ENCODE measurements at regions not wholly inside any gene's neighbourhood (a gene's known extent, or its start where the extent isn't known, plus 50 kb on each side); places are given as distances from the start of the nearest gene placed in this dataset.
"Not testable (repeated sequence)": the region's sequence is repeated elsewhere in the genome, so short reads cannot be mapped to it uniquely, and the experiment has no call there.

DNA sequence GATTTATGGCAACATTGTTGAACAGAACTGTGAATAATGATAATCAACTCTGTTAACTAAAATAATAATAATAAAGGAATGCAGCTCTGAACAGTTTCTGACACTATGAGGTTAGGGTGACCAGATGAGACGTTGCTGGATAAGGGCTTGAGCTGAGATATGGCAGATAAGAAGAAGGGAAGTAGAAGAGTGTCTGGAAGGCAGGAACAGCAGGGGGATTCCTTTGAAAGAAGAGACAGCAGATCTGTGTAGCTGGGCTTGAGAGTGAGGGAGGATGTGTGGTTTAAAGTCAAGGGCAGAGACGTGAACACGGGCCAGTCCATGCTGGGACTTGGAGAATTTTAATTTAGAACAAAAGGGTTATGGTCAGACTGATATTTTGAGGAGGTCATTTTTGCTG, 273.1 kb upstream of the SLC14A2 start:
- no peak for DNase-seq (ENCODE audit: low read depth in 2 of 2)

DNA sequence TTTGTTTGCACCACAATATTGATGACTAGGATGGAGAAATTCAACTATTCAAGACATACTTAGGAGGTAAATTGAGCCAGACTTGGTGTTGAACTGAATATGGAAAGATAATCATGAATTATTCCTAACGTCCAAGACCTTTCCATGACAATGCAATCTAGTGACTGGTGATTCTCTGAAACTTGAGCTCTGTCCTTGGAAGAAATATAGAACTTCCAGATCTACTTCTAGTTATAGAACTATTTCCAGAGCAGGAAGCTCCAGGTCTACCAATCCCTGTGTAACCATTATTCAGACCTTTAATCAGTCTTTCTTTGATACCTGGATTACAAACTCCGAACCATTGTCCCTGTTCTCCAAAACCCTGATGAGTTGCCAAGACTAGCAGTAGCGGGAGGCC, 272.6 kb upstream of the SLC14A2 start:
- DNase-seq (ENCODE audit: low read depth in 2 of 2), result no peak

DNA sequence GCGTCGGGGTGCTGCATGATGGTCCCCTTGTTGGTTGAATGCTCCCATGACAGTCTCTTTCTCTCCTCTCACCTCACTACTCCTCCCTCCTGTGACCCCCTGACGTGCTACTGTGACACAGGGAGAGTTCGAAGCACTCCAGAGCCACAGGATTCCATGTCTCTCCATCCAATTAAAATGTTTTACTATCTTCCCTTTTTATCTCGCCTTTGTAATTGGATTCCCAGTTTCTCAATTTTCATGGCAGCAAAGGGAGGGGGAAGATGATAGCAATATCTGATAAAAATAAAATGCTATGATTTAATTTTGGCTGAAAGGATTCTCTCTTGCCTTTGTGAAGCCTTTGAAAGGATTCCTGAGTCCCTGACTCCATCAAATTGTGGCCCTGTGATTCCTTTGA, 271.9 kb upstream of the SLC14A2 start:
- DNase-seq (ENCODE audit: low read depth in 2 of 2), result no peak

DNA sequence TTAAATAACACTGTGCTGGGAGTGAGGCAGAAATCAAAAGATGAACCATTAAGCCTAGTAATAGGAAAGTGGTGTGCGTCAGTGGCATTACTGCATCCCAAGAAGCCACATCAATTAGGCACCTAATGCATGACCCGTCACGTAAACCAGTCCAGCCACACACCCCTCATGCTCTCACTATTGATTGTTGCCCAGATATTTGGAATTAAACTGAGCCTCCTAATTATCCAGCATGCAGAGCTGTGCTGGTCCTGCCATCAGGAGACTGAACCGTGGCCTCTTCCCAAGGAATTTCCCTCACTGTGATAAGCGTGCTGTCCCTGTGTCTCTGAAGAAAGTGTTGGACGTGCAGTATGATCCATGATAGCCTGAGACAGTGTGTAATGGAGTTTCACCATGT, 270.6 kb upstream of the SLC14A2 start:
- not testable (repeated sequence) for DNase-seq (ENCODE audit: low read depth in 2 of 2)

DNA sequence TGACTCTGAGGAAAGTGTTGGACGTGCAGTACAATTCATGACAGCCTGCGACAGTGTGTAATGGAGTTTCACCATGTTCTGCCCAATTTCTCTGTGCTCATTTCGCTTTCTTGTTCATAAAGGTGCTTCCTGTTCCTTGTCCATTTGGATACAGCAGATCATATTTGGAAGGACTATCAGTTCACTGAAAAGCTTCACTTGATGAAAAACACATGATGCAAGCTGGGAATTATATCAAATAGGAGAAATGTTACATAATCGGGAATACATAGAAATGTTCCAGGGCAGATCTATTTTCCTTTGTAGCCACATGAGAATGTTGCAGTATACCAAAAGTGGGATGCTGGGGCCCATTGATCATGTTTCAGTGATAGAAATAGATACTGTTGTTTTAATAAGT, 266.3 kb upstream of the SLC14A2 start:
- DNase-seq (ENCODE audit: low read depth in 2 of 2), result no peak

DNA sequence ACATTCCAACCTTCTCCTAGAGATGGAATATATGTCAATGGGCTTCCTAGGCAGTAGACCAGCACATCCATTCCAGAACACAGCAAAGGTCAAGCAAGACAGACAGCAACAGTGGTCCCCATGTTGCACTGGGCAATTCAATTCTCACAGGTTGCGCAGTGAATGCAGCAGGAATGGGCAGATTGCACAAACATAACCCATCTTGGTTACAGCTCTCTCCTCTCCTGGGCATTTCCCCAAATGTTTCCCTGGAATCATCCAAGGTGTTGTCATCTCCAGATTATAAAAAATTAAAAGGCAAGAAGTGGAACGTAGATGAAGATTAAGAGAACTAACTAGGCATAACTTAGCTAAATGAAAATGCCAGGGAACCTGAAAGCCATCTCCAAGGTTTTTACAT, 265.8 kb upstream of the SLC14A2 start:
- DNase-seq (ENCODE audit: low read depth in 2 of 2), result no peak

DNA sequence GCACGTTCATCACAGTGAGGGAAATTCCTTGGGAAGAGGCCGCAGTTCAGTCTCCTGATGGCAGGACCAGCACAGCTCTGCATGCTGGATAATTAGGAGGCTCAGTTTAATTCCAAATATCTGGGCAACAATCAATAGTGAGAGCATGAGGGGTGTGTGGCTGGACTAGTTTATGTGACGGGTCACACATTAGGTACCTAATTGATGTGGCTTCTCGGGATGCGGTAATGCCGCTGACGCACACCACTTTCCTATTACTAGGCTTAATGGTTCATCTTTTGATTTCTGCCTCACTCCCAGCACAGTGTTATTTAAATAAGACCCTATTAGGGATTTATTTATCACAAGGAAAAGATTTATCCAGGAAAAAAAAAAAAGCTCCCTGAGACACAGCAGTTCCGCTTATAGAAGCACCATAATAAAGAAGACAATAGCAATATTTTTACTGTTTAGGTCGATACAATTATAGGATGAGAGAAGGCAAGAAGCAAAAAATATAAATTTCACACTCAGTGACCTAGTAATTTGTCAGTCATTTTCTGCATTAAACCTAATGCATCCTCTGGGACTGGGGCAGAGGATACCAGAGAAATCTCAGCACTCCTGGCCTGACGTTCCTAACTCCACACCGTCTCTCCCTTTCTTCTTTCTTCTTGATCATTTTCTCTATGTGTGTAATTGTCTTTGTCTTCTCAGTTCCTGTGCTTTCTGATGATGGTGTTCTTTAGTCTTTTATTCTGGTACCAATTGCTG, 264.7 kb upstream of the SLC14A2 start:
- no peak for DNase-seq (ENCODE audit: low read depth in 2 of 2)

DNA sequence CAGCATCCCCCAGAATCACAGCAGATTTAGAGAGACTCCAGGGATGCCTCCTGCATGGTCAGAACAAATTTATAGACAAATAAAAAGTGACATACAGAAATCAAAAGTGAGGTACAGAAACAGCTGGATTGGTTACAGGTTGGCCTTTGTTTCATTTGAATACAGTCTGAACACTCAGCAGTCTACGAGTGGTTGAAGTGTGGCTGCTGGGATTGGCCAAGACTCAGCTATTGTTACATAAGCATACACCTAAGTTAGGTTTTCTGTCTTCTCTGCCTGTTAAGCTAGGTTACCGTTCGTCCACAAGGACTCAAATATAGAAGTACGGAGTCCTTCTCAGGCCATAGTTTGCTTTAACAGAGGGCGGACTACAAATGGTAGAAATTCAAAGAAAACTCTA, 262.4 kb upstream of the SLC14A2 start:
- DNase-seq (ENCODE audit: low read depth in 2 of 2), result no peak

DNA sequence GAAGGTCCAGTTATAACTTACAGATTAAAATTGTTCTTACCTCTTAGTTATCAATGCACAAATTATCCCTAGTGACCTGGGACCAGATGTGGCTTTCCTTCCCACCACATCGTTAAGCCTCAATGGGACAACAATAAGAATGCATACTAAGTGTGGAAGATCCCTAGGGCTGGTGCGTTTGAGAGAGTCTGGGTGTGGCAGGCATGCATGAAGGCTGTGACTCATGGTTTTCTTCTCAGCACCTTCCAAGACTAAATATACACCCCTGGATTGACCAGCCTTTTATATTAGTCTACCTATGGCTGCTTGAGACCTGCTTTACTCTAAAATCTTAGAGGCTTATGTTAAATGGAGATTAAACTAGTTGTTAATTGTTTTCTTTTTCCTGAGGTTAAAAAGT, 261.7 kb upstream of the SLC14A2 start:
- DNase-seq (ENCODE audit: low read depth in 2 of 2), result no peak

DNA sequence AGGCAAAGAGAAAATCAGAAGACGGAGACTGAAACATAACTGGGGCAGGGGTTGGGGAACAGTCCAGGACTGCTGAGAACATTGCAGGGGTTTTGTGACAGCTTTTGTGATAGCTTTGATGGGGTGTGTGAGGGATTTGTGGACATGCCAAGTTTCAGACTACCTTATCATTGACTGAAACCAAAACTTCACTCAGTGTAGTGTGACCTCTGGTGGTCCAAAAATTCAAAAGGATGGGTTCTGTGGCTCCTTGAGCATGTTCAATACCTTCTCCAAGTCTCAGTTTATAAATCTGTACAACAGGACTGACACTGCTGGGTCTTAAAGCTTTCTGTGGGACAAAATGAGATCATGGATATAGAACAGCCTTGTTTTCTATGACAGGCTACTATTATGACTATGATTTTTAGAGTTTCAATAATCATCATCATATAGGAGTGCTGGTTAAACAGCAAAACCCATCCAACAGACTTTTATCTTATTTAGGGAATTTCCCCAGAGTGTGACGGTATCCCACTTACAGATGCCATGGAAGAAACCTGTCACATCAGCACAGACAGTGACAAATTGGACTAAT, 259.2 kb upstream of the SLC14A2 start:
- no peak for DNase-seq (ENCODE audit: low read depth in 2 of 2)

DNA sequence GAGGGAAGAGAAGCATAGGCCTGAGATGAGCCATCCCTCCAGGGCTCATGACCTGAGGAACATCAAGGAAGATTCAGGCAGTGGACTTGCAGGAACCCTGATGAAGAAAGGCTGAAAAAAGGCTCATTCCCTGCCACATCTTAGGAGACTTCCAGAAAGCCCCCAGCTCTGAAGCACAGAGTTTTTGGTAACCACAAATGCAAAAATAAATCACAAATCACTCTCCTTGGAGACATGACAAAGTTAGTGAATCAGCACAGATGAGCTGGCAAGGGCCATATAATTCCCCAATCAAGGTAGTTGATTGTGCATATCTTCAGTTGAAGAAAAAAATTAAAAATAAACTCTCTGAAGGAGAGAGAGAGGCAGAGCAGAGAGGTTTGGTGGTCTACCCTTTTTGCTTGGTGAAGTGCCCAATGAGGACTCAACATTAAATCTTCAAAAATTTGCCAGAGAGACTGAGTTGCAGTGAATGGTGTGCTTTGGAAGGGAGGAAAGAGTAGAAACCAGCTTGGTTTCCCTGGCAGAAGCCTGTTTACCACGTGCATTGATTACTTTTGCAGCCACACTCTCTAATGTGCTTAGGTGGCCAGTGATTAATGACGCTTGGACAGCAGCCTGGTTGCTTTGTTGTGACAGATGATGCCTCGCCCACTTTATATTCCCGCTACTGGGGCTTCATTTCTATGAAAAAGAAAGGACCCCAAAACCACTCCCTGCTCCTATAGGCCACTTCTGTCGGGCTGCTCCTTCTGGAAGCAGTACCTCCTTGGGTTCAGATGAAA, 257.4 kb upstream of the SLC14A2 start:
- no peak for DNase-seq (ENCODE audit: low read depth in 2 of 2)

DNA sequence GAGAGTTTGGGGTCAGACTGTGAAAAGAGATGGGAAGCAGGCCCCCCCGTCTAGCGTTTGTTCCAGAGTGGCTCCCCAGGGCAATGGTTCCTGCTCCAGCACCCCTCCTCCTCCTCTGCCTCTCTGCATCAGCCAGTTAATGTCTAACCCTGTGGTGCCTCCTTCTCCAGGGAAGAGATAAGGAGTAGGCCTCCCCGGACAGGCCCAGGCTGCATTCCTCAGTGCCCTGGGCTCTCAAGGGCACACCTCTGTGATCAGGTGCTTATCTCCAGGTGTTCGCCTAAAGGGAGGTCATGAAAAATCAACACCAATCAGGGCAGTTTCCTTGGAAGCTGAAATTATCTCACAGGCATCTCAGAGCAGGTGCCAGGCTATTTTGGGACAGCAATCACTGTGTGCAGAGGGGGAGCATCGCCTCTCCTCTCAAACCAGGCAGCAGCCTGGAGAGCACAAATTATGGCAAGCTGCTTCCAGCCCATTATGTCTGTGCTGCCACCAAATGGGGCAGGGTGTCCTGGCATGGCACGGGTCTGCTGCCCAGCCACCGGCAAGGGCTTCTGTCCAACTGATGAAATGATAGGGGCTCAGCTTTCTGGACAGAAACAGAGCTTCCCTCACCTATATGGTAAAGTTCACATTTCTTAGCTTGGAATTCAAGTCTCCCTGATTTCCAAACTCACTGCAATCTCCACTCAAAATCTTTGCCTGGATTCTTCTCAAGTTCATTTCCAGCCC, 255.8 kb upstream of the SLC14A2 start:
- DNase-seq (ENCODE audit: low read depth in 2 of 2), result no peak

DNA sequence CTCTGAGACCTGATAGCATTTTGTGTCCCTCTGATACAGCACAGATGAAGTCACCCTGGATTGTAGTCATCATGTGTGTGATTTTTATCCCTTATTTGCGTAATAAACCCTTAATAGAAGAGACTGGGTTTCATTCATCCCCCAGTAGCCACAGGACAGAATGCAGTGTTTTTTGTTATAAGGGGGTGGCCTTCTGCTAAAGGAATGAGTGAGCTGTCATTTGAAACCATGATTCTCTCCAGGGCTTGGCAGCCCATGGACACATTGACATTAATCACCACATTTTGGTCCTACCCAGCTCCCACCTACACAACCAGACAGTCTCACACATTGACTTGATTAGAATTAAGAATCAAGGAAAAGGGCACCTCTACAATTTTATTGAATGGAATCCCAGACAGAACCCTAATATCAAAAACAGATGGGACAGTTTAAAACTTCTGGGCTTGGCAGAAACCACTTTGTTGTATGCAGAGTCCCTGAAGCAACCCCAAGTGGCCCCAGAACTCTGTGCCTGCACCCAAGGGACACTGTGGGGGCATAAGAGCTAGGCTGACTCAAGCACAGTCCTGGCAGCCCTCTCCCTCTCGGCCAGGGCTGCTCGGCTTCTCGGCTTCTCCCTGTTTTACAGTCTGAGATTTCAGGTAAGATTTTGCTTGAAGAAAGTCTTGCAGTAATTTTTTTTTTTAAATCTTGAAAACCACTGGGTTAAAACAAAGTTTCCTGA, 254.0 kb upstream of the SLC14A2 start:
- no peak for DNase-seq (ENCODE audit: low read depth in 2 of 2)

DNA sequence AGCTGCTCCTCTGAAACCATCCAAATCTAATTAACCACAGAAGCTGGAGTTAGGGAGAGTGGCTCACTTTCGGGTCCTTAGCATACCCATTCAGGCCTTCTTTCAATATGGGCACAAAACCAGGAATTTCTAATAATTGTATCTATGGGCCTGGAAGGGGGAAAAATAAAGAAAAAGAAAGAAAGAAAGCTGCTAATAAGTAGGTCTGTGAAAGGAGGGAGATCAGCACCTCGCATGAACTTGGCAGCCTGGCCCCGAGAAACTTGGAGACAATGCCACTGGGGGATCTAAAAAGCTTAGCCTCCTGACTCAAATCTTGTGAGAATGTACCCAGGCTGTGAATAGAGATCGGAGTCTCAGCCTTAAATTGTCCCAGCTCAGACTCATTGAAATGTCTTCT, 252.1 kb upstream of the SLC14A2 start:
- no peak for DNase-seq (ENCODE audit: low read depth in 2 of 2)

DNA sequence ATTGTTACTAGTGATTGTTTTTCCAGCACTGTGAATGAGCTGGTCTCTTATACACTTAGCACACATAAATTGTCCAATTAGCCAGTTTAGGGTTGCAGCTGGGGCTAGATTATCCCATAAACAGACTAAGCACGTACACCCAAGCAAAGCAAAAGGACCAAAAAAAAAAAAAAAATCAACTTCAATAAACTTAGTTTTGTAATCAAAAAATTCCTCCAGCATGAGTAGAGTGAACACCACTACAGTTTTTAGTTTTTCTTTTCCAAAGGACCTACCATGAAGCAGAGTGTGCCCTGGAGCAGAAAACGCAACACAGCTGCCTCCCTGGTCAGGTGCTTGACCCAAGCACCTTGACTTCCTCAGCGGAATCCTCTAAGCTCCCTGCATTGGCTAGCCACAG, 249.4 kb upstream of the SLC14A2 start:
- no peak for DNase-seq (ENCODE audit: low read depth in 2 of 2)

DNA sequence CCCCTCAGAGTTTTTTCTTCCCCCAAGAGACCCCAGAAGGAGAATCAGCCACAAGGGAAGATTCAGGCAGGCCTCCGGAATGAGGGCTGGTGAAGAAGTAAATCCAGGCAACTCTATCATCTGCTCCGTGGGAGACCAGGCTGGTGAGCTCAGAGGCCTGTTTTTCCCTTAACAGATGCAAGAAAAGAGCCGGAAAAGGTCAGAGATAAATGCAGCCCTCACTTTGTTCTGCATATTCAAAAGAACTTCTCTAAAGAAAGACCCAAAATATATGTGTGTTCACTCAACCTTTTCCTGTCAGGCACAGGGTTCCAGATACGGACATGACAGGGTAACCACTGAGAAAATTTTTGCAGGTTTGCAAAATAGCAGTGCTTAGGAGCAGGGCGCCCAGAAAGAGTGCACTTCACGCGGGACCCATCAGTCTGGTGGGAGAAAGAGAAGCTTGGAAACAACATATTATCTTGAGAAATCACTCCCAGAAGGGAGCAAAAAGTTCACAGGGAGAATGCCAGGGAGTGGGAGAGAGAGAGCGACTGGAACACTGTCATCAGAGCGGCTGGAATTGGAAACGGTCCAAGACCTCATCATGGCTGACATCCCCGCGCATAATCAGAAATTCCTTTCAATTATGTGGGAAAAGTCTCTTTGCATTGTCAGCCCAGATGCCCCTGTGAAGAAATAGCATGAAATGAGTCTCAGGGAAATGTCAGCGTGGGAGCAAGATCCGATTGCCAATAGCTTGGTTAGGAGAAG, 244.8 kb upstream of the SLC14A2 start:
- DNase-seq (ENCODE audit: low read depth in 2 of 2), result no peak

DNA sequence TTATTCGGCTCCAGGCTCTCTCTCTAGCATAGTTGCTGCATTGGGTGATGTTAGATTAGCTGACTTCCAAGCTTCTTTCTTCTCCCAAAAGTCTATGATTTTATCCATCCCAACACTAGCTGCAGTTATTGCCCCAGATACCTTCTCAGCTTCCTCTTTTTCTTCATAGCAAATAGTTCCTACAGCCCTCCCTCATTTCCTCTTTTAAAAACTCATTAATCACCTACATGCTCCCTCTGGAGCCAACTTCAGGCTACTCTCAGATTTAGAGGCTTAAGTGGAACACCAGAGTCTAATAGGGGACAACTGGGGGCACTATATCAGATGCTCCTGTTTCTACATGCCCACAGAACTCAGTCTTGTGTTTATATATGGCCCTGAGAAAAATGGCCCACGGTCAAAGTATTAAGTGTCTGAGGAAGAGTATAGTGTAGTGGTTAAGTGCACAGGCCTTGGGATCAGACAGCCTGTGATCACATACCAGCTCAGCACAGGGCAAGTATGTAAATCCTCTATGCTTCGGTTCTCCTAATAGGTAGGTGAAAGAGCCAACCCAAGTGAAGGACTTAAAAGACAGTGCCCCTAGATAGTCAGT, 241.9 kb upstream of the SLC14A2 start:
- DNase-seq (ENCODE audit: low read depth in 2 of 2), result no peak

DNA sequence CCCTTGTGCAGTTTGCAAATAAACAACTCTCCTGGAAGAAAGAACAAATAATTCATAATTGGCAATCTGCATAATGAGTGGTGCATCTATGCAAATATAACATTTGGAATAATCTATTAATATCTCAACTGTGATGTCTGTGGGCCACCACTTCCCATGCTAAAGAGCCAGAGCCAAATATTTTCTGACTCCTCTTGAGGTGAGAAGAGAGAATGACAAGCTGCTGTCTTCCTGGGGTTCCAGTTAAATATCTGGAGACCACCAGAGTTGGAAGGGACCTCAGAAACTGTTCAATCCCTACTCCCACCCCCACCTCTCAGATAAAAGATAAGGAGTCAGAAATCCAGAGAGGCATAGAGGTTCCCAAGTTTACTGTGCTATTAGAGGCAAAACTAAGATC, 241.0 kb upstream of the SLC14A2 start:
- DNase-seq (ENCODE audit: low read depth in 2 of 2), result no peak

DNA sequence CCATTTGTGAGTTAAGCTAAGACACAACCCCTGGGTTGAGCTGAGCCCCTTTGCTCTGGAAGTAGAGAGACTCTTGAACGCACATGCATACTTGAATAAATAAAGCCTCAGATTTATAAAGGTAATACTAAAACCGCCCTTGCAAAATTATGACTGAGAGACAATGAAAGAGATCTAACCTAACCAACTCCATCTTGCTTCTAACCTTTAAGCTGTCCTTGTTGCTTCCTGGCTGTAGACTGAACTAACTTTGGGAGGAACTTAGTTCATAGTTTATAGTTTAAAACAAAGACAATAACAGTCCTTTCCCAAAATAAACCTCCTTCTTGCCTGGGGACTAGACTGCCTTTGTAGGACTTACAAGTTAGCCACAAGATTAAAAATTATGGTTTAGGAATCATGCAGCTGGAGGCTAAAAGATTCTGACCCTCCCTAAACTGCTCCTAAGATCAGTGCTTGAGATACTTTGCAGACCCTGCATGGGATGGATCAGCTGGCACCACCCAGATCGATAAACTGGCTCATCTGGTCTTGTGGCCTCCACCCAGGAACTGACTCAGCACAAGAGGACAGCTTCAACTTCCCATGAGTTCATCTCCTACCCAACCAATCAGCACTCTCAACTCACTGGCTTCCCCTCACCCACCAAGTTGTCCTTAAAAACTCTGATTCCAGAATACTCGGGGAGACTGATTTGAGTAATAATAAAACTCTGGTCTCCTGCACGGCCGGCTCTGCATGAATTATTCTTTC, 240.2 kb upstream of the SLC14A2 start:
- DNase-seq (ENCODE audit: low read depth in 2 of 2), result no peak

DNA sequence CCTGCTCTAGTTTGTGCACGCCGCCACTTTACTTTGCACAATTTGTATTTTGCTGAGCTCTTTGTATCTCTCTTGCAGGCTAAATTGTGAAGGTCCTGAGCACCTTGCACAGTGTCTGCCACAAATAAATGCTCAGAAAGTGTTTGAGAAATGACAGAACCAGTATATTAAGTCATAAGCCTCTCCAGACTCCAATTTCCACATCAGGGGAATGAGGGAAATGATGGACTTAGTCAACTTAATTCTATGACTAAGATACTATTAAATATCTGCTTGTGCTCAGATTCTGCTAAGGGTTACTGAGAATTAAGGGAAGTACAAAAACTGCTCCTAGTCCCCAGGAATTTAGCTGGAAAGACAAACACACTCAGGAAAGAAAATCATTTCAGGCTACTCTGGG, 239.1 kb upstream of the SLC14A2 start:
- no peak for DNase-seq (ENCODE audit: low read depth in 2 of 2)
